Limb (tissue), 2 donors: ENCODE measurements at regions not wholly inside any gene's neighbourhood (a gene's known extent, or its start where the extent isn't known, plus 50 kb on each side); places are given as distances from the start of the nearest gene placed in this dataset.
"Not testable (repeated sequence)": the region's sequence is repeated elsewhere in the genome, so short reads cannot be mapped to it uniquely, and the experiment has no call there.

Experiments used
- DNase-seq, 2 donors: peaks; one replicate each; pipeline ENCODE4 v3.0.0-alpha.2; 2016; ENCODE audit errors: extremely low spot score in 2 of 2

DNA sequence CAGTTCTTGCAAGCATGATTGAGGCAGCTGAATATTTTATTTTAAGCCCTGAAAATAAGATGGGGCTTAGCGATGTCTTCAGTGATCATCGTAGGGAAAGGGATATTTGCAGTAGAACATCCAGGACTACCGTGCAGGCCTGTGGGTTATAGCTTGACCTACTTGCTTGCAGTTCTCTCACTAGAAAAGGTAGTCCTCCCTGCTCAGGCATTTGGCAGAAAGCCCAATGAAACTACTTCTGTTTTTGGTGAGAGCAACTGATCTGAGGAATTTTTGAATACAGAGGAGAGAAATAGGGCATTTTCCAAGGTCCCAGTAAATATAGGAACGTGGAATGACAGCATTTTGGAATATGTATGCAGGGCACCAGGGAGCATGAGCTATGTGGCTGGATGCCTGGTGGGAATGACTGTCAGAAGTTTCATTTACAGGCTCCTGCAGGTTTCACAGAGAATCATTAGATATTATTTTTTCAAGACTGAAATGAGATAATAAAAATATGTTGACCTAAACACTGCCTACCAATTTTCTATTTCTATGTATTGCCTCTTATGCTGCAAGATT is 417.9 kb upstream of the ACTBL2 start:
- no peak for DNase-seq

DNA sequence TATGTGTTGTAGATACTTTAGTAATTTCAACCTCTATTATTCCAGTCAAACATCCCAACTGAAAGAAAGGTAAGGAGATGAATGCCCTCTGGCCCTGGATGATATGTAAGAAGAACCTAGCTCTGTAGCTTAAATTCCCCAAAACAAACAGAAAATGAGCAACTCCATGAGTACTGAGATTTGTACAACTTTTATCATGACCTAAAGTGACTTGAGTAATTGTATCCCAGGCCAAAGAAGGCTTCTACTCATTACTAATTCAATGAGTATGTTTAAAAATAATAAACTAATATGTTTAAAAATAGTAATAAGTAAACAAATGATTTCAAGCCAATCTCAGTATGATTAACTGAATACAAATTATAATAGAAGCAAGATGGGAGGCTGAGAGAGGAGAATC is 414.0 kb upstream of the ACTBL2 start:
- no peak for DNase-seq

GRCh38 chr5:57895766-57896165 is 413.2 kb upstream of the ACTBL2 start:
- DNase-seq, result no peak

- no peak for DNase-seq
These were observed 411.3 kb upstream of the ACTBL2 start for GRCh38 chr5:57893926-57894325.

DNA sequence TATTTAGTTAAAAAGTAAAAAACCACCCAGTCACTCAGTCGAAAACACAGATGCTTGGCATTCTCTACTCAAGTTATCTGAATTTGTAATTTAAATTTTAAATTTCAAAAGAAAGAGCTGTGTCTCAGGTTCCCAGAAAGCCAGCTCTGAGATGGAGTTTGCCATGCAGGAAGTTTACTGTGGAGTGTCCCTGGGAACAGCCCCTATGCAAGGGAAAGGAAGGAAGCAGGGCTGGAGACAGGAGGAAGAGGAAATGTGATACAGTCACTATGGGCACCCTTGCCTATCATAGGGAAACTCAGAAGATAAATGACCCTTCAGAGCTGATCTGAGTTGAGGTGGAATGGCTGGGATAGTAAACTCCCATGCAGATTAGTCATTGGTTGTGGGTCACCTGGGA is 408.8 kb upstream of the ACTBL2 start:
- DNase-seq, result no peak

DNA sequence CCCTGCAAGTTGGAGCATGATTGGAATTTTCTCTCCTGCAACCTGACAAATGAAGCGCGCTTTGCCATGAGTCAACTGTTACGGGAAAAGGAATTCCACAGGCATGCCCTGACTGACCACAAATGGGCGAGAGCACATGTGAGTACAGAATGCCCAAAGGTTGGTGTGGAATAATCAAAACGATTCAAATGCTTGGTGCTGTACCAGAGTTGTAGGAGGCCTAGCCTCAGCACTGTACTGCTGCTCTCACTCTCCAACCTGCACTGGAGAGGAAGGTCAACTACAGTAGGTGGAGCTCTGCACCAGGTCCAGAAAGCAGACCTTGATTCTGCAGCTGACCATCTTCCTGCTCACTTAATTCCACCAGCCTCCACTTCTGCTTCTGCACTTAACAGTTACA is 406.9 kb upstream of the ACTBL2 start:
- DNase-seq, result no peak

DNA sequence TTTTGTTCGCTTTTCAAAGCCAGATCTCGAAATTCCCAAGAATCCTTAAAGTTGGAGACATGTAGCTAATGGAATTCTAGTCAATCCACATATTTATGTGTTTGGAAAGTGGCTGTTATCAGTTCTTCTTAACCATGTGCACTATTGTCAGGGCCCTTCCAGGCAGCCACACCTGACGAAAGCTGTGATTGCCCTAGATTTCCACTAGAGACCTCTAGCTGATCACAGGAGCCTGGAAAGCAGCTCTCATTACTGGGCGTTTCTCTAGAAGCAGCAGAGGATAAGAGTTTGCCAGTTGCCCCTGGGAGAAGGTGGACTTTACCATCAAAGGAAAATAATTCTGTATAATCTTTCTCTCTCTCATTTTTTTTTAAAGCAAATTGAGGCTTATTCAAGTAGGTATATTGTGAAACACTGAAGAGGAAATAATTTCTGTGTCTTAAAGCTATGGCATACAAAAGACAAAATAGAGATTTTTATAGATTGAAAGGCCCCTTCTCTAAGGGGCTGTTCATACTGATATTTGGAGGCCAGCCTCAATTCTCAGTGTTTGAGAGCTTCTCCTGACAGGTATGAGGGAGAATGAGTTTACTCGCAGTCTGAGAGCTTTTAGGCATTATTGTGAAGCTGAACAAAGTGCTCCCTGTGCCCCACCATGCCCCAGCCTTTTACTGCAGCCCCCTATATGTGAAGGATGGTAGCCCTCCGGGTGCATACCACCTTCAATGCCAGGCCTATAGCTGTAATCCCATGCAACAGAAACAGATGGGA is 405.4 kb upstream of the ACTBL2 start:
- DNase-seq, result peak in 1 of 2 donors; percentile 73

DNA sequence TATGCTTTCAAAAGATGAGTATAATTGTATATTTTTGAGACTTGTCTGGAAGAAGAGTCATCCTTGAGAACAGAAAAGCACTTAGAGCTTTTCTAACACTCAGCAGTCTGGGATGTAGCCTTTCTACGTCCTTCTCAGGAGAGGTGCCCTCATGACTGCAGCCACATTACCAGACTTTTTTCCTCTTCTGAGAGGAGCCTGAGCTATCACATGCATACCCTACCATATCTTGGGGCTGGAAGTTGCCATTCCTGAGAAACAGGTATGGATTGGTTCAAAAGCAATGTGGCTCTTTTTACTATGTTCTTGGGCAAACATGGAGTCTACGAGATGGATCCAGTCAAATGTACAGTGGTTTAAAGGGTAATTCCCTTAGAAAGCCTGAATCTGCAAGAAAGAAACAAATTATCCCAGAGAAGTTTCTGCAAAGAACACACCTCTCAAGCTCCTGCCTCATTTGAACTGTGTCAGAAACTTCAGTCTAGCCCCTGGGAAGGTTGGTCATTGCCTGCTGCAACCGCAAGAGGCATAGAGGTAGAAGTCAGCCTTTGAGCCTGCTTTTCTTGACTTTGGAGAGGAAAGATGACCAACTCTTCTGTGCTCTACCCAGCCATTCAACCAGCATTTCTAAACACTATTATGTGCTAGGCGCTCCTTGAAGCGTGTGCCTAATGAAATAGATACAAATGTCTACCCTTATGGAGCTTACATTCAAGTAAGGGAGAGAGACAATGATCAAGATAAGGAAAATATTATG is 401.9 kb upstream of the ACTBL2 start:
- DNase-seq, result no peak

DNA sequence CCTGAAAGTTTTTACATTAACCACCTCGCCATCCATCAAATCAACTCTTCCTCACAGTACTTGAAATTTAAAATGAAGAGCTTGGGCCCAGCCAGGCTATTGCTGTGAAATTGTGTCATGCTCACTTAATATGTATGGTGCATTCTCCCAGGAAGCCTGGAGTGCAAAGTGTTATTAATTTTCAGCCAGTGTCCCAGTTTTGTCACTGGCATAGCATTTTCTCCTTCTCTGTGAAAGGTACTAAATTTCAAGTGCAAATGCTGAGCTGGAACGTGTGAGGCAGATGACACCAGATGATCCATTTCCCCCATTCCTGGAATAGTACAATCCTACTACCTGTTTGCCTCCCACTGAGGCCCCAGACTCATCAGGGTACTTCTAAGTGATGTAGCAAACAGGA is 397.6 kb upstream of the ACTBL2 start:
- DNase-seq, result no peak

GRCh38 chr5:57878301-57878722 is 395.7 kb upstream of the ACTBL2 start:
- no peak for DNase-seq

GRCh38 chr5:57871496-57871895 is 388.9 kb upstream of the ACTBL2 start:
- DNase-seq, result no peak

DNA sequence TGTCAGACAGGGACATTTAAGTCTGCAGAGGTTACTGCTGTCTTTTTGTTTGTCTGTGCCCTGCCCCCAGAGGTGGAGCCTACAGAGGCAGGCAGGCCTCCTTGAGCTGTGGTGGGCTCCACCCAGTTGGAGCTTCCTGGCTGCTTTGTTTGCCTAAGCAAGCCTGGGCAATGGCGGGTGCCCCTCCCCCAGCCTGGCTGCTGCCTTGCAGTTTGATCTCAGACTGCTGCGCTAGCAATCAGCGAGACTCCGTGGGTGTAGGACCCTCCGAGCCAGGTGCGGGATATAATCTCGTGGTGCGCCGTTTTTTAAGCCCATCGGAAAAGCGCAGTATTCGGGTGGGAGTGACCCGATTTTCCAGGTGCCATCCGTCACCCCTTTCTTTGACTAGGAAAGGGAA is 387.7 kb upstream of the ACTBL2 start:
- DNase-seq, result not testable (repeated sequence)

- no peak for DNase-seq
These were observed 381.1 kb upstream of the ACTBL2 start for GRCh38 chr5:57863661-57864060.

DNA sequence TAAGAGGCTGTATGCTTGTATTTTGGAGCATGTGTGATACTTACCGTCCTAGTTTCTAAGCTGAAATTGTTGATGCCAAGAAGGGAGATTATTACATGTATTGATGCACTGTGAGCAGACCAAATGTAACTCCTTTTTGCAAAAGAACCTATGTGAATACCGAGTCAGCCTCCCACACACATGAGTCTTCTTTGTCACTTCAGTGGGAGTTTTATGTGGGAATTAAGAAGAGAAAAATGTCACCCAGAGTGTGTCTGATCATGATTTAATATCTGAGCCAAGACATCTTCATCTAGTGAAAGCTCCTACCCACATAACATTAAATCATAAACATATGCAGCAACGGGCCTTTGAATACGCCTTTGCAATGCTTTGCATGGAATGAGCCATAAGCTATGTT is 380.3 kb upstream of the ACTBL2 start:
- DNase-seq, result no peak

- DNase-seq, result no peak
These were observed 379.9 kb upstream of the ACTBL2 start for GRCh38 chr5:57862471-57862911.

GRCh38 chr5:57859626-57860025 is 377.0 kb upstream of the ACTBL2 start:
- DNase-seq, result no peak

GRCh38 chr5:57858905-57859304 is 376.3 kb upstream of the ACTBL2 start:
- DNase-seq, result no peak

DNA sequence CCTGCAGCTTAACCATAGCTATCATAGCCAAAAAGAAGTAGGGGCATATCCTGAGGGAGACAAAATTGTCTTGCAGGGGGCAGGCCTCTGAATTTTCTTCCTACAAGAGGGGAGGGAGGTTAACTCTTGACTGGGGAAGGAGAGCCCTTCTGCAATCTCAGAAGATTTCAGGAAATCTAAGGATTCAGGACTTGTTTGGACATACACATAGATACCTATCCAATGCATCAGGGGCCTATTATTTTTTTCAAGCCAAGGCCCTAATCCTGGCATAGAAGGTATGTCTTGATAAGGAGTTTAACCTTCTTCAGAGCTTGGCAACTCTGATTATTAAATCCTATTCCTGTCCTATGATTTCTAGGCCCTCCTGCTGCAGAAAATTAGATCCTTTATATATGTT is 375.1 kb upstream of the ACTBL2 start:
- DNase-seq, result no peak

- no peak for DNase-seq
These were observed 373.2 kb upstream of the ACTBL2 start for GRCh38 chr5:57855831-57856230.

GRCh38 chr5:57853929-57854697 is 371.5 kb upstream of the ACTBL2 start:
- DNase-seq, result no peak

DNA sequence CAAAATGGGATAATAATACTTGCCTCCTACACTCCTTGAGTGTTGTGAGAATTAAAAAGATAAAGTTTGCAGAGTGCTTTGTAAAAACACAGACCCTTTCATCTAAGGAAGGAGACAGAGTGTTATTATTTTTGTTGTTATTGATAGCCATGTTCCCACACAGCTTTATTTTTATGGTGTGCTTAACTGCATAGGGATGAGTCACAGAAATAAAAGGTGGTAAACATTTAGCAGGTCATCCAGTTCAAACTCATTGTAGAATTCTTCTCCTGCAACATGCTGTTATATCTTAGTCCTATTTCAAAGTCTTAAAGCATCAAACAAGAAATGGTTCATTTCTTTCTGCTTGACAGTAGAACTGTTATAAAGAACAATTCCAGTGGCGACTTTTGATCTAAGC is 367.5 kb upstream of the ACTBL2 start:
- DNase-seq, result no peak

DNA sequence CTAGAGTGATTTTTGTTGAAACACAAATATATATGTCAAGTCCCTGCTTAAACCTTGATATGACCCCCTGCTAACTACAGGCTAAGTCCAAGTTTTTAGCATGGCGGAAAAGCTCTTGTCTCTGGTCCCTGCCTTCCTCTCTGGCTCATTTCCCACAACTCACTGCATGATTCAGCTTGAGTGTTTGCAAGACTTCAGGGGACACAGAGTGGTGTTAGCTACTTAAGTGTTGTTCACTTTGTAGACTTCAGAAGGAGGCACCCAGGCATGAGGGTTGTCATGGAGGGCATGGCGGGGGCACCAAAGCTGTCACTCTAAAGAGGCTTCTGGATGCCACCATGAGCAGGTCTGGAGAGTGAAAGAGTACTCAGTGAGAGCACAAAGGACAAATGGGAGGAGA is 362.4 kb upstream of the ACTBL2 start:
- DNase-seq, result no peak
